Psoas muscle (tissue), 7 donors: ENCODE measurements at regions not wholly inside any gene's neighbourhood (a gene's known extent, or its start where the extent isn't known, plus 50 kb on each side); places are given as distances from the start of the nearest gene placed in this dataset.

Experiments used
- ATAC-seq, 4 donors: fragments of 200-7000 bp; cut with Tn5 transposase; one replicate each; pipeline ENCODE4 v1.9.1; 2020; ENCODE audit warnings: moderate library complexity in 3 of 4, mild to moderate bottlenecking in 2 of 4
- DNase-seq, 2 donors: peaks; one replicate each; pipeline ENCODE4 v3.0.0-alpha.2; 2020
- H3K27ac ChIP-seq: fragments of 200-600 bp; one replicate; pipeline ENCODE4 v1.8.0; 2022
- H3K27me3 ChIP-seq, 3 donors: fragments of 200-600 bp in 1 of 3; one replicate each; pipeline versions ENCODE4 v1.6.1 to v1.8.0; 2013 to 2022; ENCODE audit warnings: low read length in 2 of 3, mild to moderate bottlenecking in 2 of 3, moderate library complexity in 1 of 3; ENCODE audit not compliant: insufficient read depth in 3 of 3
- H3K36me3 ChIP-seq, 2 donors: fragments of 200-600 bp in 1 of 2; one replicate each; pipeline versions ENCODE4 v1.6.1 to v1.8.0; 2013 to 2022; ENCODE audit warnings: low read depth in 1 of 2, mild to moderate bottlenecking in 1 of 2, moderate library complexity in 1 of 2; ENCODE audit not compliant: insufficient read depth in 1 of 2
- H3K4me1 ChIP-seq: fragments of 200-600 bp; one replicate; pipeline ENCODE4 v1.8.0; 2022
- H3K4me3 ChIP-seq: fragments of 200-600 bp; one replicate; pipeline ENCODE4 v1.8.0; 2022; ENCODE audit warnings: mild to moderate bottlenecking
- H3K9me3 ChIP-seq: fragments of 200-600 bp; one replicate; pipeline ENCODE4 v1.8.0; 2022
- CTCF ChIP-seq: fragments of 200-600 bp; IDR thresholded peaks from one replicate; pipeline ENCODE4 v1.8.0; 2022; ENCODE audit warnings: antibody characterized with exemption
- WGBS, 3 donors: extraction: QIAGEN DNeasy Blood & Tissue Kit; methylation state at CpG; one replicate each; pipeline versions ENCODE4 v1.1.6 to v1.1.7; 2013; 5-methylcytosine and 5-hydroxymethylcytosine counted together
- intact Hi-C, 2 donors: fragments of 100-400 bp; cut with DNase I; formaldehyde crosslinking; loops; one replicate each; pipeline versions ENCODE4 v1.11.0 to v1.14.2; 2022
- donor health status: healthy with polysubstance abuse.
- donor health status: DM: no; HTN: no; CAD: no; lungs with moderate emphysema.
- donor health status: Bipolar disorder and iron deficiency.
- donor health status: healthy.
- donor health status: DM: yes; HTN: yes; CAD: no.
- donor health status: DM: no; HTN: no; CAD: no.
- donor health status: DM: yes; HTN: yes; CAD: no.

GRCh38 chr18:32542221-32542798, 71.6 kb upstream of the GAREM1 start:
- 66 to 74% (median 72%) methylated on average over 5 of the region's 5 CpGs for WGBS, 3 donors
- H3K27ac ChIP-seq: no peak overlapping the region
- no peak for ATAC-seq
- H3K4me3 ChIP-seq: no peak overlapping the region
- H3K4me1 ChIP-seq: no peaks in the 10 kb centered on the region
- H3K27me3 ChIP-seq: no peaks in the 10 kb centered on the region
- H3K9me3 ChIP-seq: no peaks in the 10 kb centered on the region
- no peak for TF ChIP-seq CTCF
- no peak for DNase-seq
- no peaks in the 10 kb centered on the region for H3K36me3 ChIP-seq
- intact Hi-C loops: no loop called here

- DNase-seq (no peak), ATAC-seq (no peak)
- H3K4me1 ChIP-seq: no peaks in the 10 kb centered on the region
- intact Hi-C loops: loop anchor here in 1 of 2 donors (5.0 kb wide), 1 partner anchor 59 kb away; the partner anchor contains the start of gene GAREM1
- no peak overlapping the region for H3K27ac ChIP-seq
- no peaks in the 10 kb centered on the region for H3K27me3 ChIP-seq
- WGBS, 3 donors: 57 to 71% (median 60%) methylated on average over 3 of the region's 3 CpGs
- TF ChIP-seq CTCF: no peak
- no peaks in the 10 kb centered on the region for H3K36me3 ChIP-seq
- H3K9me3 ChIP-seq: no peaks in the 10 kb centered on the region
- no peak overlapping the region for H3K4me3 ChIP-seq
These were observed 60.4 kb upstream of the GAREM1 start for GRCh38 chr18:32530947-32531651.

- no peak for TF ChIP-seq CTCF
- no peaks in the 10 kb centered on the region for H3K4me1 ChIP-seq
- intact Hi-C loops: loop anchor here in 1 of 2 donors (5.0 kb wide), 1 partner anchor 58 kb away; the partner anchor contains the start of gene GAREM1
- H3K4me3 ChIP-seq: no peak overlapping the region
- ATAC-seq: no peak
- no peaks in the 10 kb centered on the region for H3K27me3 ChIP-seq
- 89 to 95% (median 91%) methylated on average over 3 of the region's 3 CpGs for WGBS, 3 donors
- H3K36me3 ChIP-seq: no peaks in the 10 kb centered on the region
- H3K27ac ChIP-seq: no peak overlapping the region
- H3K9me3 ChIP-seq: no peaks in the 10 kb centered on the region
- DNase-seq: no peak
These were observed 59.2 kb upstream of the GAREM1 start for GRCh38 chr18:32529722-32530420.

- ATAC-seq: no peak
- intact Hi-C loops: no loop called here
- Histone ChIP-seq H3K4me1 (no peaks in the 10 kb centered on the region), H3K36me3 (no peaks in the 10 kb centered on the region), H3K27ac (no peak overlapping the region), H3K9me3 (no peaks in the 10 kb centered on the region), H3K27me3 (no peaks in the 10 kb centered on the region), H3K4me3 (no peak overlapping the region)
- TF ChIP-seq CTCF: no peak
- DNase-seq: no peak
- WGBS, 3 donors: 64 to 72% (median 66%) methylated on average over 4 of the region's 4 CpGs
These were observed 50.1 kb upstream of the GAREM1 start for GRCh38 chr18:32520771-32521170.
